Activated T-helper 9 cell treated with anti-CD3 and anti-CD28 coated beads, Interleukin-2, amount 50 U/mL, for 16 hours (primary cell): ENCODE measurements at regions not wholly inside any gene's neighbourhood (a gene's known extent, or its start where the extent isn't known, plus 50 kb on each side); places are given as distances from the start of the nearest gene placed in this dataset.

Source experiments
- DNase-seq: peaks from one replicate; pipeline ENCODE4 v3.0.0-alpha.2; 2020; ENCODE audit warnings: low read depth

- no peak for DNase-seq
Observed at GRCh38 chr7:130931423-130931822, 197.4 kb upstream of the KLF14 start.

GRCh38 chr7:130932088-130932487 lies 198.1 kb upstream of the KLF14 start:
- DNase-seq, result no peak

- no peak for DNase-seq
Observed at GRCh38 chr7:130932667-130933432, 198.8 kb upstream of the KLF14 start.

DNA sequence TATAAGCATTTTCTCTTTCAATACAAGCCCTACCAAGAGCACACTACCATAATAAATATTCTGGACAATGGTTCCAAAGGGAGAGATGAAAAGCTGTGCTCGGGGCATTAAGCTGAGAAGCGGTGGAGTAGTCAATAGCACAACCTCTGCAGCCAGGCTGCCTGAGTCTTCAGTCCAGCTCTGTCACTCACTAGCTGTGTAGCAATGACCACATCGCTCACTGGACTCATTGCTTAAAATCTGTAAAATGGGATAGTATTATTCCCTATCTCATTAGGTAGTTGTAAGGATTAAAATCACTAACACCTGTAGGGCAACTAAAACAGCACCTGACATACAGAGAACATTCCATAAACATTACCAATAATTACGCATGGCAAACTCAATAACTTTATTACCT lies 199.9 kb upstream of the KLF14 start:
- no peak for DNase-seq

DNA sequence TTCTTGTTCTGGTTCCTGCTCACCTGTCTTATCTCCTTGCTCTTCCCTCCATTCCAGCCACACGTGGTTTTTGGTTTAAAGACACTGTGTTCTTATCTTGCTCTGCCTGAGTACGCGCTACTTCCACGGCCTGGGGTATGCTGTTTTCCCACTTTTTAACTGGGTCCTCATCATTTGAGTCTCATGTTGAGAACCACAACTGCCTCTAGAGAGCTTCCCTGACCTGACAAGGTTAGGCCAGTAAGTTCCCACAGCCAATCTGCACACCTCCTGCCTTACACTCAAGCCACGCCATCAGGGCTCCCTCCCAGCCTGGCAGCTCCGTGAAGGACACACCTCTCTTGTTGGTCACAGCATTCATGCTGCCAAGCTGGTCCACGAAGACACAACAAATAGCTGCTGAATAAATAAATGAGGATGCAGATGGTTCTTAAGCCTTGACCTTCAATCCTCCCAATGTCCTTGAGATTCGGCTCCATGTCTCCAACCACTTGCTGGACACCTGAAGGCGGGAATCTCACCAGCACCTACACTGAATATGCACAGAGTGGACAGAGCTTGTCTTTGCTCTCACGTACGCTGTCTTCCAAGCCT lies 201.7 kb upstream of the KLF14 start:
- no peak for DNase-seq

- no peak for DNase-seq
Observed at GRCh38 chr7:130936202-130936931, 202.4 kb upstream of the KLF14 start.

DNA sequence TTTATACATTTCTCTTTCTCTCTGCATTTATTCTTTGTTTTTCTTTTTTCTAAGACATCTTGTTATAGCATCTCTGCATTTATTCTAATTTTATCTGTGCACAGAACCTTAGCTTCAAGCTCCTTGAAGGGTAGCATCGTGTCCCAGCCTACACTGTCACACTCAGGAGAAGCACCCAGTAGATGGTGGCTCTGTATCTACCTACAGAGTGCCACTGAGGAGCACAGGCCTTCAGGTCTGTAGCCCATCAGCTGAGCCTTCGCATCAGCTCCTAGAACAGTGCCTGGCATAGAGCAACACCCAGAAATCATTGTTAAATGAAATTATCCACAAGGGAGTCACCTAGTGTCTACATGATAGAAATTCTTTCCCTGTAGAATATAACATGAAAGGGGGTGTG lies 203.0 kb upstream of the KLF14 start:
- DNase-seq, result no peak

GRCh38 chr7:130937830-130938229 lies 203.8 kb upstream of the KLF14 start:
- DNase-seq, result no peak

- no peak for DNase-seq
Observed at GRCh38 chr7:130938661-130939060, 204.7 kb upstream of the KLF14 start.

- DNase-seq, result no peak
Observed at GRCh38 chr7:130939321-130940095, 205.5 kb upstream of the KLF14 start.

GRCh38 chr7:130940326-130940725 lies 206.3 kb upstream of the KLF14 start:
- DNase-seq, result no peak

DNA sequence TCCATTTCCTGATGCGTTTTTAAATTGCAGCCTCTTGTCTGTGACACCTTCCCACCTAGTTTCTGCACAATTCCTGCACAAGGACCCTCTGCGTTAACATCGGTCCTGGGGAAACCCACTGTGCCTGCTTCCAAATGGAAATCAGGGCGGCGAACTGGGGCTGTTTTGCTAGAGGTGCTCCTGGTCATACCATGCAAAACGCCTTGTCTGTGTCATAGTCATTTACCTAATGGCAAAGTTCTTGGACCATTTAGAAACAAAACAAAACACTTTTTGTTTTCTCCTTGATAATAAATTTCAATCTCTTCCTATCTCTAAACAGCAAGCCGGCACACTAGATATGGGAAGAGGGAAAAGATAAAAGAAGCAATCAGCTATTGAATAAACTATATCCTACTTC lies 206.9 kb upstream of the KLF14 start:
- DNase-seq, result no peak

- no peak for DNase-seq
Observed at GRCh38 chr7:130941322-130942210, 207.6 kb upstream of the KLF14 start.

- no peak for DNase-seq
Observed at GRCh38 chr7:130942211-130942964, 208.4 kb upstream of the KLF14 start.

- DNase-seq, result no peak
Observed at GRCh38 chr7:130943336-130943901, 209.4 kb upstream of the KLF14 start.

DNA sequence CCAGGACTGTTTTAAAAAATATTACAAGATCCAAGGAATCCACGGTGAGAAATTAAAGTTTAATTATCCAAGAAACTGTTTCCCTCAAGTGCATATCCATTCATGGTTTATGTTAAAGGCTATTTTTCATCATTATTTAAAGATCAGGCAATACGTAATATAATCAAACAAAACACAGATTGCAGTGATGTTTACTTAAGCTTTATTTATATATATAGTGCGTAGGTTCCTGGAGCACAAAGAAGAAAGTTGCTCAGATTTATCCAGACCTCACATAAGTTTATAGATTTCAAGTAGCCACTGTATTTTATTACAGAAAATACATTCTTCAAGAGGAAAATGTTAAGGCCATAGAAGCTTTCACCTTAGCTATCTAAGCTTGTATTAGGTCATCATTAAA lies 210.0 kb upstream of the KLF14 start:
- DNase-seq, result no peak

DNA sequence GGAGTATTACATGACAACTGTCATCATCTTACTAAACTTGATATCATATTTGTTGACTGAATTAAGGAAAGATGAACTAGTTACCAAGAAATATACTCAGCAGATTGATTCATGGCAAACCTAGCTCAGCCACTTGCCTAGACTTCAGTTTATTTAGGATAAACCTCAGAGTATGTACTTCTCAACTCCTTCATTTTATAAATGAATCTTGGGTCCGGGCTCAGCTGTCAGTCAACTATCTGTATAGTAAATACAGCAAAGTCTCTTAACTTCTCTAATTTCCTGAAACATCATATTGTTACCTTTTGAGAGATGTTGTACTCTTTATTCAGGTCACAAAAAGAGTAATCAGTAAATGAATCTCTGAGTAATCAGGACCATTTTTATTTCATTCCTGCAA lies 211.0 kb upstream of the KLF14 start:
- no peak for DNase-seq

- no peak for DNase-seq
Observed at GRCh38 chr7:130945411-130945811, 211.4 kb upstream of the KLF14 start.

- no peak for DNase-seq
Observed at GRCh38 chr7:130946114-130946513, 212.1 kb upstream of the KLF14 start.
